Ovary (tissue), 3 donors: ENCODE measurements at regions not wholly inside any gene's neighbourhood (a gene's known extent, or its start where the extent isn't known, plus 50 kb on each side); places are given as distances from the start of the nearest gene placed in this dataset.

Experiments used
- EP300 ChIP-seq: sonication (generic); formaldehyde crosslinking; IDR thresholded peaks from one replicate; pipeline ENCODE4 v1.6.1; 2017; ENCODE audit warnings: antibody characterized with exemption
- TF ChIP-seq, protein P1 (sequence below), 3 donors: fragments of 450-650 bp in 2 of 3; fragments of 200-600 bp in 1 of 3; IDR thresholded peaks; one replicate each; pipeline versions ENCODE4 v1.5.1 to v1.8.0; 2016 to 2022; ENCODE audit warnings: antibody characterized with exemption in 3 of 3, mild to moderate bottlenecking in 1 of 3
- donor health status: DM: no; HTN: no; CAD: no.

DNA sequence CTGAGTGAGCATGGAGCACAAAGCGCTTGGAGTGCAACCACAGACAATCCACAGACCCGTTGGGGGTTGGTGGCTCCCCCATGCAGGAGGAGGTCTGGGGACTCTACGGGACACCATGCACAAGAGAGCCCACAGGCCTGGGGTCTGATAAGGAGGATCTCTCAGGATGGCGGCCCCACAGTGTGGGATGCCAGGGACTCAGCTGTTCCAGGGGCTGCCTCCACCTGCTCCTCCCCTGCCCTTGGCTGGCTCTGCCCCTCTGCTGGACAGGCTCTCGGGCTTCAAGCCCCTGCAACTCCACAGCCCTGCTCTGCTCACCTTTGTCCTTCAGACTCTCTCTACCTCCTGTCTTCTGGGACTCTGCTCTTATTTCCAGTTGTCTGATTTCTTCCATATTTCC lies 184.5 kb upstream of the CHRNA7 start:
- TF ChIP-seq, protein P1, sequence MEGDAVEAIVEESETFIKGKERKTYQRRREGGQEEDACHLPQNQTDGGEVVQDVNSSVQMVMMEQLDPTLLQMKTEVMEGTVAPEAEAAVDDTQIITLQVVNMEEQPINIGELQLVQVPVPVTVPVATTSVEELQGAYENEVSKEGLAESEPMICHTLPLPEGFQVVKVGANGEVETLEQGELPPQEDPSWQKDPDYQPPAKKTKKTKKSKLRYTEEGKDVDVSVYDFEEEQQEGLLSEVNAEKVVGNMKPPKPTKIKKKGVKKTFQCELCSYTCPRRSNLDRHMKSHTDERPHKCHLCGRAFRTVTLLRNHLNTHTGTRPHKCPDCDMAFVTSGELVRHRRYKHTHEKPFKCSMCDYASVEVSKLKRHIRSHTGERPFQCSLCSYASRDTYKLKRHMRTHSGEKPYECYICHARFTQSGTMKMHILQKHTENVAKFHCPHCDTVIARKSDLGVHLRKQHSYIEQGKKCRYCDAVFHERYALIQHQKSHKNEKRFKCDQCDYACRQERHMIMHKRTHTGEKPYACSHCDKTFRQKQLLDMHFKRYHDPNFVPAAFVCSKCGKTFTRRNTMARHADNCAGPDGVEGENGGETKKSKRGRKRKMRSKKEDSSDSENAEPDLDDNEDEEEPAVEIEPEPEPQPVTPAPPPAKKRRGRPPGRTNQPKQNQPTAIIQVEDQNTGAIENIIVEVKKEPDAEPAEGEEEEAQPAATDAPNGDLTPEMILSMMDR (IDR thresholded peaks at IDR 0.05), result no peak
- TF ChIP-seq EP300, result no peak
